Gastrocnemius medialis (tissue), 4 donors: ENCODE measurements at regions not wholly inside any gene's neighbourhood (a gene's known extent, or its start where the extent isn't known, plus 50 kb on each side); places are given as distances from the start of the nearest gene placed in this dataset.

ENCODE experiments used
- POLR2A ChIP-seq, 2 donors: fragments of 450-650 bp; IDR thresholded peaks; one replicate each; pipeline ENCODE4 v1.6.1; 2017; ENCODE audit warnings: antibody characterized with exemption in 2 of 2, mild to moderate bottlenecking in 2 of 2, moderate library complexity in 2 of 2
- TF ChIP-seq, protein P1 (sequence below), 5 experiments: fragments of 450-650 bp in 3 of 5; fragments of 200-600 bp in 2 of 5; sonication (generic) in 2 of 5; IDR thresholded peaks in 4 of 5; conservative IDR thresholded peaks in 1 of 5; 1 replicate in 4 of 5; 2 replicates in 1 of 5; pipeline ENCODE4 v1.5.1; 2016 to 2019; ENCODE audit warnings: antibody characterized with exemption in 5 of 5, mild to moderate bottlenecking in 3 of 5, moderate library complexity in 3 of 5

DNA sequence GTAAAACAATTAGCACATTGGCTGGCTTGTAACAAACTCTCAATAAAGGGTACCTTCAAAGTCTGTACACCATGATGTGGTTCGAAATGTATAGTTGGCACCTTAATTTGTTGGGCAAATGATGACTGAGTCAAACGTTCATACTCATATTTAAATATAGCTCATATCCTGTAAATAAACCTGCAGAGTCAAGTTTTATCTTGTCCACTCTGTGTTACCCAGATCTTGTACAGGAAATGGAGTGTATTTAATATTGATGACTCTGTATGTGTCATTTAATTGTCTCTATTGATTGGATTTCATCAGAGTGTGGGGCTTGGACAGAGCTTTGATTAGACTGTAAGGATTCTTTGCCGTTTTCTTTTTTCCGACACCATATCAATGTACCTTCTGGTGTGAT, 805.6 kb upstream of the ZEB2 start:
- TF ChIP-seq, protein P1, sequence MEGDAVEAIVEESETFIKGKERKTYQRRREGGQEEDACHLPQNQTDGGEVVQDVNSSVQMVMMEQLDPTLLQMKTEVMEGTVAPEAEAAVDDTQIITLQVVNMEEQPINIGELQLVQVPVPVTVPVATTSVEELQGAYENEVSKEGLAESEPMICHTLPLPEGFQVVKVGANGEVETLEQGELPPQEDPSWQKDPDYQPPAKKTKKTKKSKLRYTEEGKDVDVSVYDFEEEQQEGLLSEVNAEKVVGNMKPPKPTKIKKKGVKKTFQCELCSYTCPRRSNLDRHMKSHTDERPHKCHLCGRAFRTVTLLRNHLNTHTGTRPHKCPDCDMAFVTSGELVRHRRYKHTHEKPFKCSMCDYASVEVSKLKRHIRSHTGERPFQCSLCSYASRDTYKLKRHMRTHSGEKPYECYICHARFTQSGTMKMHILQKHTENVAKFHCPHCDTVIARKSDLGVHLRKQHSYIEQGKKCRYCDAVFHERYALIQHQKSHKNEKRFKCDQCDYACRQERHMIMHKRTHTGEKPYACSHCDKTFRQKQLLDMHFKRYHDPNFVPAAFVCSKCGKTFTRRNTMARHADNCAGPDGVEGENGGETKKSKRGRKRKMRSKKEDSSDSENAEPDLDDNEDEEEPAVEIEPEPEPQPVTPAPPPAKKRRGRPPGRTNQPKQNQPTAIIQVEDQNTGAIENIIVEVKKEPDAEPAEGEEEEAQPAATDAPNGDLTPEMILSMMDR (IDR thresholded peaks at IDR 0.05 in 4 of 5, conservative IDR thresholded peaks at IDR 0.05 in 1 of 5) = no peak
- no peak for TF ChIP-seq POLR2A (IDR thresholded peaks at IDR 0.05)
